GM23248 (cell line): ENCODE measurements at regions not wholly inside any gene's neighbourhood (a gene's known extent, or its start where the extent isn't known, plus 50 kb on each side); places are given as distances from the start of the nearest gene placed in this dataset.

Experiments used
- EZH2 ChIP-seq: fragments of 200-600 bp; sonication (generic); IDR thresholded peaks from 2 replicates; pipeline ENCODE4 v1.6.1; 2018; ENCODE audit warnings: antibody characterized with exemption, mild to moderate bottlenecking; ENCODE audit not compliant: insufficient read depth, poor library complexity, severe bottlenecking
- EZH2phosphoT487 ChIP-seq: fragments of 200-600 bp; sonication (generic); IDR thresholded peaks from 2 replicates; pipeline ENCODE4 v1.6.1; 2018; ENCODE audit warnings: antibody characterized with exemption, moderate library complexity, mild to moderate bottlenecking, low read depth; ENCODE audit not compliant: insufficient read depth

DNA sequence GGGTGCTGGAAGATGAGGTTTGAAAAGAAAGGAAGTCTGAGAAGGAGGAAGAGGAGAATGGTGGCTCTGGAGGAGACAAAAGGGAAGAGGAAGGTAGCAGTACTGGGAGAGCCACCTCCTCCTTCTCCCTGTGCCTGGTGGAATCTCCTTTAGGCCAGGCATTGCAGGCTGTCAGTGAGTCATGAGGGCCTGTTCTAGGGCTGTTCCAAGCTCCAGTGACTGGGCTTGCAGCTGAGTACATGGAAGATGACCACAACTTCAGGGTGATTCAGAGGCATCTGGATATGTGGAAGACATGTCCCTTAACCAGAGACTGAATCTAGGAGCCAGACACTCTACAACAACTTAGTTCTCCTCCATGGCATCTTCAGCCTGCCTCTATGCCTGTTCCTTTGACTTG, 107.8 kb downstream of the EFNB1 start:
- no peak for TF ChIP-seq EZH2
- TF ChIP-seq EZH2phosphoT487, result no peak
